GM12878 (cell line): ENCODE measurements at regions not wholly inside any gene's neighbourhood (a gene's known extent, or its start where the extent isn't known, plus 50 kb on each side); places are given as distances from the start of the nearest gene placed in this dataset.

Experiments
- BHLHE40 ChIP-seq, 2 experiments: fragments of 450-650 bp in 1 of 2; IDR thresholded peaks; 2 replicates each; pipeline ENCODE4 v1.6.1; 2011 to 2017; ENCODE audit warnings: low read depth in 2 of 2, borderline replicate concordance in 1 of 2, improper control_type of control experiment in 1 of 2, low read length in 1 of 2, mild to moderate bottlenecking in 1 of 2
- IKZF2 ChIP-seq, 2 experiments: fragments of 450-650 bp; IDR thresholded peaks; 2 replicates each; pipeline ENCODE4 v1.6.1; 2017; ENCODE audit warnings: mild to moderate bottlenecking in 2 of 2, moderate library complexity in 2 of 2
- LARP7 ChIP-seq: fragments of 450-650 bp; IDR thresholded peaks from 2 replicates; pipeline ENCODE4 v1.6.1; 2017; ENCODE audit warnings: mild to moderate bottlenecking
- NFIC ChIP-seq: IDR thresholded peaks from 2 replicates; pipeline ENCODE4 v1.6.1; 2012; ENCODE audit warnings: low read depth, mild to moderate bottlenecking, inconsistent platforms, low read length, moderate library complexity

DNA sequence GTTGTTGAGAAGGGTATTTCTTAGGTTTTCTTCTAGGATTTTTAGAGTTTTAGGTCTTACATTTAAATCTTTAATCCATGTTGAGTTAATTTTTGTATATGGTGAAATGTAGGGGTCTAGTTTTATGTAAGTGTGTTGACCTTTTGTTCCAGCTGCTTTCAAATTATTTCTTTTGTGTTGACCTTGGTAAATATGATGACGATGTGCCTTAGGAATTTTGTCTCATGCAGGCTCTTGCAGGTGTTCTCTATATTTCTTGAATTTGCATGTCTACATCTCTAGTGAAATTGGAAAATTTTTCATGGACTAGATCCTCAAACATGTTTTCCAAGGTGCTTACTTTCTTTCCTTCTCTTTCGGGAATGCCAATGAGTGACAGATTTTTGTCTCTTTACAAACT is 1609.3 kb upstream of the ZEB2 start:
- no peak for TF ChIP-seq BHLHE40 (IDR thresholded peaks at IDR 0.05; ENCODE audit: borderline replicate concordance in 1 of 2, low read depth in 2 of 2, low read length in 1 of 2)
- no peak for TF ChIP-seq LARP7
- TF ChIP-seq NFIC: no peak
- no peak for TF ChIP-seq IKZF2 (IDR thresholded peaks at IDR 0.05)
